HG02852 (cell line): ENCODE measurements at regions not wholly inside any gene's neighbourhood (a gene's known extent, or its start where the extent isn't known, plus 50 kb on each side); places are given as distances from the start of the nearest gene placed in this dataset.
"Not testable (repeated sequence)": the region's sequence is repeated elsewhere in the genome, so short reads cannot be mapped to it uniquely, and the experiment has no call there.

Experiments
- ATAC-seq: cut with Tn5 transposase; IDR thresholded peaks from one replicate; pipeline ENCODE4 v1.9.1; 2021; ENCODE audit warnings: mild to moderate bottlenecking, moderate library complexity; ENCODE audit not compliant: unreplicated experiment

DNA sequence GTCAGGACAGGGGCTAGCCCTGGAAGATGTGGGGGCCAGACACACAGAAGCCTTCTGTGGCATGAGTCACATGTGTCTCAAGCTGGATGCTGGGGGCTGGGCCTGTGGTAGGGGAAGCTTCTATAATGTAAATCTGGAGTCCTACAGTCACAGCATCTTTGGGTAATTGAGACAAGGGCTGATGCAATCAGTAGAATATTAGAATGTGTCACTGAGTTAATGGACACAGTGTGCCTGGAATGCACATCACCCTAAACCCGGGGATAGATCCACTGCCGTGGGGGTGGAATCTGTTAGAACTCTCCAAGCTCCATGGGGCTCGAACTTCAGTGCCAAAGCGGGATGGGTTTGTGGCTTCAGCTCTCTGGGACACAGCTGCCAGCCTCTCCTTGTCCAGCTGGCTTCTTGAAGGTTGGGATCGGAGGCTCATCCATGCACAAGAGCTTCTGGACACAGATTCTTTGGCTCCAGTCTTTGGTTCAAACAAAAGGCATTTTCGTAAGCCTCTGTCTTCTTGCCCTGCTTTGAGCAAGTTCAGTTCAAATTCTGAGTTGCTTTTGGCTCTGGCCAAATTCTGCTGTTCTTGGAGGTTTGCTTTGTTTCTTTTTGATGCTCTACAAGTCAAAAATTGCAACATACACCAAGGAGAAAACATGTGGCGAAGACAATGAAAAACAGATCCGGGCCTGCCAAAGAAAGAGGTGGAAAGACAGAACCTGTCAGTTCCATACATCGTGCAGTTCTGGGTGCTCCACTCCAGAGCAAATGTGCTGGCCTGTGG, 194.8 kb upstream of the ZNF32 start:
- ATAC-seq, result no peak

DNA sequence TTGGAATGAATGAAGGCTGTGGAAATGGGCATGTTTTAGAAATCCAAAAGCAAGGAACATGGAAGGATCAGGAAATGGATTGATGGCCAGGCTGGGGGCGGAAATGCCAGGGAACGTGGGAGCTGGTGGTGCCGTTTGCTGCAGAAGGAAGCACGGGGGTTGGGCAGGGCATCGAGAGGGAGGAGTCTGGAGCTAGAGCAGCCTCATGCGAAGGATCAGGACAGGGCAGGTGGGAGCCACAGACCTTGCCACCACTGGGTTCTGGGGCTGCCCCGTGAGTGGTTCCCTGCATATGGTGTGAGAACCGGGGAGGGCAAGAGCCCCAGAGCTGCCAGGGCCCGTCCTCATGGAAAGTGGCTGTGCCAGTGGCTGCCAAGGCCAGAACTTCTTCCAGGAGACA, 193.8 kb upstream of the ZNF32 start:
- ATAC-seq, result no peak

DNA sequence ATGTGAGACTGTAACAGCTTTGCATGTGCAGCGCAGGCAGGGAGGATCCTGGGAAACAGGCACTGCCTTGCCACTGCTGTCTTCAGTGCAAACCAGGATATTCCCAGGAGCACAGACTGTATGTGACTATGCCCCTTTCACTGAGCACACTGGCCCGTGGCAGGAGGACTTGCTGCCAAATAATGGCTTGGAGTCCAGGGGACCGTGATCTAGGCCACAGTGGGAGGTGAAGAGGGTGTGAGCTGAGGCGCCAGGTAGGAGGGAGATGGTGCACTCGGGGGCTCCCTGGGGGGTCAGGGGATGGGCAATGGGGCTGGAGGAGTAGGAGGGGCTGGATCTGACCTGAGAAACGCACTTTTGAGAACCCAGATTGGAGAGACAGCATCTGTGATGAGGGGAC, 193.4 kb upstream of the ZNF32 start:
- no peak for ATAC-seq

DNA sequence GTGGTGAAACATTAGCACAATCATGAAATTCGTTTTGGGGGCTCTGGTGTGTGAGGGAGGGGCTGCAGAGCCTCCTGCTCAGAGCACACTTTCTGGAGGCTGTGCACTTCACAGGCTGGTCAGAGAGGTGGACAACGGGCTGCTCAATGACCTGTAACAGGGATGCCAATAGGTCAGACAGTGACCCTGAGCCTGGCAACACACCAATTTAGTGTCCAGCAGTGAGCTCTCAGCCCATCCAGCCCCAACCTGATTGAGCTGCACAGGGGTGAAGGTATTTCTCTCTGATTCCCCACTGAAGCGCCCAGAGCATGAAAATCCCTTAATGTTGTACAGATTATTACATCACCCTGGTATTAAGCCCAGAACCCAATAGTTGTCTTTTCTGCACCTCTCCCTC, 191.3 kb upstream of the ZNF32 start:
- no peak for ATAC-seq

DNA sequence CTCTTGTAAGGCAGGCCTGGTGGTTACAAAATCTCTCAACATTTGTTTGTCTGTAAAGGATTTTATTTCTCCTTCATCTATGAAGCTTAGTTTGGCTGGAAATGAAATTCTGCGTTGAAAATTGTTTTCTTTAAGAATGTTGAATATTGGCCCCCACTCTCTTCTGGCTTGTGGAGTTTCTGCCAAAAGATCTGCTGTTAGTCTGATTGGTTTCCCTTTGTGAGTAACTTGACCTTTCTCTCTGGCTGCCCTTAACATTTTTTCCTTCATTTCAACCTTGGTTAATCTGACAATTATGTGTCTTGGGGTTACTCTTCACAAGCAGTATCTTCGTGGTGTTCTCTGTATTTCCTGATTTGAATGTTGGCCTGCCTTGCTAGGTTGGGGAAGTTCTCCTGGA, 186.1 kb upstream of the ZNF32 start:
- ATAC-seq, result not testable (repeated sequence)

DNA sequence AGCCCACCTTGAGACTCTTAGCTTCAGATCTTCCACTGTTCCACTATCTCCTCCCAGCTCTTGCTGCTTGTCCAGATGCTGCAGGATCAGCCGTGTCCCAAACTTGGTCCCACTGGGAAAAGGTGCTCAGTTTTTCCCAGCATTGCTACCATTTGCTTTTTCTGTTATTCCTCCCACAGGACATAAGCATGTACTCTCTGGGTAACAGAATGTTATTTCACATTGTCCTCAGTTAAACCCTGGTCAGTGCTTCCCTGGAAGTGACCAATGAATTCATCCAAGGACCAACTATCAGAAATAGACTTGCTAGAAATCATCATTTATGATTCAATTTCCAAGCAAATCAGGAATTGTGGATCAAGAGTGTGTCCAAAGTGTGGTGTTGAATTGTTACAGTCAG, 179.2 kb upstream of the ZNF32 start:
- ATAC-seq, result no peak

DNA sequence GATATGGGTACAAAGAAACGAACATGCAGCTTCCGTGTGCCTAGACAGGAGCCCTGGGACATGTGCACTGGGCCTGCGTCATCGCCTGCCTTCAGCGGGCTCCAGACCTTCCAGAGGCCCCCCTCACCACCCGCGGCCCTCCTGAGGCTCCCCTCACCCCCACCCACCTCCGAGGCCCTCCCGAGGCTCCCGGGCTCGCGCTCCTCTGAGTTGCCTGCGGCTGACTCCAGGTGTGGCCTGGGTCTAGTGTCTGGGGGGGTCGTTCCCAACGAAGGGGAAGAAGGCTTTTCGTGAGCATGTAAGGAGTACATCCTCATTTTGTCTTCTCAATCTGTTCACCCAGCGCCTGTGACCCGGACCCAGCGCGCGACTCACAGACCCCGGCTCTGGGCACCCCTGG, 177.3 kb upstream of the ZNF32 start:
- no peak for ATAC-seq

DNA sequence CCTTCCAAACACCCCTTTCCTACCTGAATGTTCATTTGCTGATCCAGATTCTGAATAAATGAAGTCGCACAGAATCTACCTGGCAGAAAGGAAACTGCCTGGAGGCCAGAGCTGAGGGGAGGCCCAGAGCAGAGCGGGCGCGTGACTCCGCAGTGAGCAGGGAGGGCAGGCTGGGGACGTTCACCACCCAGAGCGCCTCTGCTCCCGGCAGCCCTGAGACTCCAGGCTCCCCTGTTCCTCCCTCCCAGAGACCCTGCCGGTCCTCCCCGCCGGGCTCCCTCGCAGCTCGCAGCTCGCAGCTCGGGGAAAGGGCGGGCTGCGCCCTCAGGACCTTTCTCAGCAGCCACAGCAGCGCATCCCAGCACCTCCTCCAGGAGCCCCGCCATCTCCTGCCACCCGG, 176.7 kb upstream of the ZNF32 start:
- no peak for ATAC-seq

DNA sequence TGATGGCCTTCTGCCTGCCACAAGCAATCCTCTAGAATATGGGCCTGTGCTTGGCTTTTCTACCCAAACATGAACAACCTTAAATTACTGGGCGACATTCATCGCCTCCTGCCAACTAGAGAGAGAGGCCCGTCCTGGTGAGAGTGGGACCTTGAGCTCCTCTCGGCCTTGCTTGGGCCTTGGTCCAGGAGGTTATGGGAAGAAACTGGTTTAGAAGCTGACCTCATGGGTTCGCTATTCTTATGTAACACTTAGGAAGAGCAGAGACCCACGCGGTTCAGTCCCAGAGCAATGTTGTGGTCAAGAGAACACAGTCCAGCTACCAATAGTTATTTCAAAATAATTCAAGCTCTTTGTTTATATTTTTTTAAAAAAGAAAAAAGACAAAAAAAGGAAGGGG, 176.3 kb upstream of the ZNF32 start:
- no peak for ATAC-seq

DNA sequence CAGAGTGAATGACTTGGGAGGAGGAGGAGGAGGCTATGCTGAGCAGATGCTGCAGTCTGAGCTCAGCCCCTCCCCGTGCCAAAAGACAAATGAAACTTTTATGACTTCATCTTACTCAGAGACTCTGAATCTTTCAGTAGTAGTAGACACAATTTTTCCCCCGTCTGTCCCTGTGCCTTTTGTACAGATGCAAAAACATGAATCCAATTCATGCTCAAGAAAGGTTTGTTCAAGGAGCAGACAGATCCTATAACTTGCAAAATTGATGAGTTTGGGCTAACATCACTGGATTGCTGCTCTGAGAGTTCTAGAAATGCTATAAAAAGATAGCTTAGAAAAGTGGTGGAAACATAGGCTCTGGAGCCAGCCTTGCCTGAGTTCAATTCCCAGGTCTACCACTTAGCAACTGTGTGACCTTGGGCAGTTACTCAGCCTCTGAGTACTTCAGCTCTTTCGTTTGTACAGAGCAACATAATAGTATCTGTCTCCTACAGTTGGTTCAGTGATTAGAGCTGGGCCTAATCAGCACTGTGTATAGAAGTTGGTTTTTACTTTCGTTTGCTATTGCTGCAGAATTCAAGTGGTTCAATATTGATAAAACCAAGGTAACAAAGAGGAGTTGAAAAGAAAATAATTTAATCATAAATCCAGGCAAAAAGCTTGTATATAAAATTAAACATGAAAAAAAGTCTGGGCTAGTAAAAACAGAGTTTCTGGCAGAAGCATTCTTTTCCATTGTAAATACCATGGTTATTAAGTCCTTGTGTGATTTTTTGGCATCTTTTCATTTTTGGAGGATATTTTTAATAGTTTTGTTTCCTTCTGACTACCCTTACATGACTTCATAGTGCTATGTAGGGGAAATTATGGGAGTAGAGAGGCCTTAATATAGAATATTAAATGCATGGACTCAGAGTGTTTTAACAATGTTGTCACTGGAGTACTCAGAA, 174.2 kb upstream of the ZNF32 start:
- ATAC-seq, result no peak

DNA sequence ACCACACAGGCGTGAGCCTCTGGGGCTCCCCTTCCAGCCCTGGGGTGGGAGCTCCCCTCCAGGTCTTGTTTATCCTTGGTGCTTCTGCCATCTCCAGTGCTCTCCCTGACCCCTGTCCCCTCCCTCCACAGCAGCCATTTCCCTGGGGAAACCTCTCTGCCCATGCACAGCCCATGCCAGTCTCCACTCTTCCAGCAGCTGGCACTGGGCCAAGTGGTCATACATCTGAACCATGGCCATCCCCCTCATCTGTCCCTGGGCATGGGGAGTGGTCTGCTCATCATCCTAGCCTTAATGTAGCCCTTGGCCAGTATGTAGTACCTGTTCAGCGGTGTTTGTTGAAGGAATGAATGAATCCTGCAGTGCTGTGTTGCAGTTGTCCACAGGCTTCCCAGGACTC, 172.4 kb upstream of the ZNF32 start:
- ATAC-seq, result no peak

DNA sequence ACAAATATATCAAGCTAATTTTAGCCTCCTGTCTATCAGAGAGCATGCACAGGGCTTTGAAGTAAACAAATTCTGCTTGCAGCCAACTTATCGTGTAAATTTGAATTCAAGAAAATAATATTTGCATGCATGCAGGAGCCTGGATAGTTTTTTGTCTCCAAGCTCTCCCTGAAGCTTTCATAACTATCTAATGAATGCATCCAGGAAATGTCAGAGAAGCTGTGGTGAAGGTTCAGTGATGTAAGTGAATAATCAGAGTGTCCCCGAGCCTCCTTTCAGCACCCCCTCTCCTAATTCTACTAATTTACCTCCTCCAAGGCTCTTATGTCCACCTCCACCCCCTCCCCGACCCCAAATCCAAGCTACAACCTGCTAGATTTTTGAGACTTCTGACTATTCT, 172.0 kb upstream of the ZNF32 start:
- ATAC-seq, result no peak

DNA sequence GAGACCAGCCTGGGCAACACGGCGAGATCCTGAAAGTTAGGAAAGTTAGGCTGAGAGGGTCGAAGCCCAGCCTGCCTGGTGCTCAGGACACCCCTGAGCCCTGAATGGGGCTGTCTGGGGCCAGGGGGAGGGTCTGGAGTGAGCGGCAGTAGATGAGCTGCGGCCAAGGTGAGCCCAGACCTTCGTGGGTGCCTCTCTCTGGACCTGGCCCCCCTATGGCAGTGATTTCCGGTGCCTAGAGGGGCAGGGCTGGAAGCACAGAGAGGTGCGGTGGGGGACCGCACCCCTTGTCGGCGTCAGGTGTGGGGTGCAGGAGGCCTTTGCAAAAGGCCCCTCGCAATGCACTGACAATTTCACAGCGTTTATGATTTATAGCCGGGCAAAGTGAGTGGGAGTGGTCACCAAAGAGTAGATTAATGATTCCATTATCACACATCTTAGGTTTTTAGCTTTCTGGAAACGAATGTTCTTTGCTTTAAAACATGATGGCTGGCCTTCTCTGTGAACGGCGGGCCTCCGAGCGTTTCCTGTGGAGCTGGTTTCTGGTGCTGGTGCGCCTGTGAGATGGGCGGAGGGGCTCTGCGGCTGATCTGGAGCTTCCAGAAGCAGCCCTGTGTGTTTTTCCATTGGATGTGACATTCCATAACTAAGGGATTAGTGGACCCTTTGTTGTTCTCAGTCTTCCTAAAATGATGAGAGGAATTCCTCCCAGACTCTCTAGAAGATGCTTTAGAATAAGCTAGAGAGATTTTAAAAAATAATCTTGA, 171.0 kb upstream of the ZNF32 start:
- ATAC-seq, result no peak

DNA sequence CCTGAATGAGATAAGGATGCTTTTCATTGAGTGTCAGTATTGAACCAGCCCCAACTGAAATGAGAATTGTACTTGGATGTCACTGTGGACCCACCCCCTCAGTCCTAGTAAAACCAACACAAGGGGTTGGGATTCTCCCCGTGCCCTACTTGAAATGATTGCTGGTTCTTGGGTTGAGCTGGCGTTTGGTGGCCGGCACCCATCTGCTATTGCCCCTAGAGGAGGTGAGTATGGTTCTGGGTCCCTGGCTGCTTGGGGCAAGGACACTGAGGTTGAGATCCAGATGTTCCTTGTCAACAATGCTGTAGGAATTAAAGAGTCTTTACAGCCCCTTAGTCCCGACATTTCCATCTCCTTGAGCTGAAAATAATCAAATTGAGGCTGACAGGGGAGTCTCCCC, 170.0 kb upstream of the ZNF32 start:
- ATAC-seq, result no peak

DNA sequence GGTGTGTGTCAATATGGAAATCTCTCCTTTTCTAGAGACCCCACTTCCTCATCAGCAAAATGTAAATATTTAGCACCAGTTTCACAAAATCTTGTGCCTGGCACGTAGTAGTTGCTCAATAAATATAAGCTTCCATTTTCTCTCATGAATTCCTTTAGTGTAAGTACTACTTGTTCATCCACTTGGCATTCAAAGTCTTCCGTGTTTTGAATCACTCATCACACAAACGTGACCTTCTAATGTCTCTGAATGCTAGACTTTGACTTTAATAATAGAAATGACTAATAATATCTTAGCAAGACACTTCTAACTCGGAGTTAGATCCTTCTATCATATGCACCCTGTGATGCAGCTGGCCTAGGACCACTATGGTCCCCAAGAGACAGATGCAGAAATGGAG, 168.7 kb upstream of the ZNF32 start:
- no peak for ATAC-seq

DNA sequence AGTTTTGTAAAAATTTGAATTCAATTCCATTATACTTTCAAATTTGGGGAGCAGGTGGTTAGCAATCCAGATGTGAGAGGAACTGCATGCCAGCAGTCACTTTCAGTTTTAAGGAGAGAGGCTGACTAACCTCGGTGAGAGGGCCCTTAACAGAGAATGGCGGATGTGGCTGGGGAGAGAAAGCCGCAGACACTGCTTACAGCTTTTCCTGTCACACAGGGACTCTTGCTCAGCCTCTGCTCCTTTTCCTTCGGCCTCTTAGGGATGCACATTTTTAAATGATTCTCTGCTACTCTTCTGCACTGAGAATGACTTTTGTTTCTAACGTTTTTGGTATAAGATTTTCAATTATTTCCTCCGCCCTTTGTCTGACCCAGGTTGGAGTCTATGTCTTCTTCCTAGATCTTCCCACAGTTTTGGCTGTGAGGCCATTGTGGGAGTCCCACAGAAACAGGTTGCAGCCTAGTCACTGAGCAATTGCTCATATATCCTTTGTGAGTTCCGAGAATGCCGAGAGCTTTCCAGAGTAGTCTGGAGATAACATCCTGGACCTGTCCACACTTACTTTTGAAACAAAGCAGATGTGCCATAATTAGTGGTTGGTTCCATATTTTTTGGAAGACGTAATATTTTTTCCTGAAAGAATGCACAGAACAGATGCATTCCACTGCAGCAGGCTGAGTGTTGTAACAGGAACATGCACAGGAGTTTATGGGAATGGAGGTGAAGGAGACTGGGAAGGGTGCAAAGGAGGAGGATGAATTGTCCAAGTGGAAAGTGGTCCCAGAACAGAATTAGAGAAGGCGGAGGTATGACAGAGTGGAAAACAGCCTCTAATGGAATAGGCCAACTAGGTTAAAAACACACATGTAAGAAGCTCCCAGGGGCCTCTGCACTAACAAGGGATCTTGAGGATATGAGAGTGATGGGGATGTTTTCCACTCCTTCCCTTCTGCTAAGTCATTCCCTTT, 168.0 kb upstream of the ZNF32 start:
- ATAC-seq, result peak; percentile 99

DNA sequence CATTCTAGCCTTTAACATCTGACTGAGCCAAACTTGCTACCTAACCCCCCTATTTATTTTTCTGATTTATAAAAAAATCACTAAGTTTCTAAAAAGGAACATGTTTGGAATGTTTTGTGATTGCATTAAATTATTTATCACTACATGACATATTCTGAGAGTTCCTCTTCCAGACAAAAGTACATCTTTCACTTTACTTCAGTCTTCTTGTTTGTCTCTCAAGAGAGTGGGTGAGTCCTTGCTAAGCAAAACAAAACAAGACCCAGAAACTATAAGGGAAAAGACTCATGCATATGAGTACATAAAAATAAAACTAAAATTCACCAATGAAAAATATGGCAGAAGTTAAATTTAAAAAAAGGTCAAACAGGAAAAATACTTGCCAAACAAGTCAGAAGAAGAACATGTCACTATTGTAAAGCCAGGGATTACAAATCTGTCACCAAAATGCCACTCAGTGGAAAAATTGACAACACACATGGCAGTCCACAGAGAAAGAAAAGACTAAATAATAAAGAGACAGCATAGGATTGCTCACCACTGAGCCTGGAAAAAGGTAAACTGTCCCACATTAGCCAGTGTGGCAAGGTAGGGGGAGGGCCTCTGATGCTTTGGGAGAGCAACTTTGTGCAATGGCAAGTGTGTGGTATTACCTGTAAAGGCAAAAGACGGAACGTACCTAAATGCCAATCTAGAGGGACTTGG, 166.7 kb upstream of the ZNF32 start:
- no peak for ATAC-seq

DNA sequence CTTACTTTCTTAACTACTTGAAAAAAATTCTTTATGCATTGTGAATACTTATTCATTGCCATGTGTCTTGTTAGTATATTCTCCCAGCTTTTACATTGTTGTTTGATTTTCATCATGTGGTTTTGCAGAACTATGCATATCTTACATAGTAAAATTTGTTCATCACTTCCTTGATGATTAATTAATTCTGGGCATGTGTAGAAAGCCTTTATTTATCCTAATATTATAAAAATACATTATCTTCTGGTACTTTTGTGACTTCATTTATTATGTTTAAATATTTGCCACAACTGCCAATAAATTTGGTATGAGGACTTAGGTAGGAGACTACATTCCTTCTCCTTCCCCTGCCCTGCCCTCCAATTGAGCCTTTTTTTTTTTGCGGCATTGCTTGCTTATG, 166.0 kb upstream of the ZNF32 start:
- no peak for ATAC-seq

DNA sequence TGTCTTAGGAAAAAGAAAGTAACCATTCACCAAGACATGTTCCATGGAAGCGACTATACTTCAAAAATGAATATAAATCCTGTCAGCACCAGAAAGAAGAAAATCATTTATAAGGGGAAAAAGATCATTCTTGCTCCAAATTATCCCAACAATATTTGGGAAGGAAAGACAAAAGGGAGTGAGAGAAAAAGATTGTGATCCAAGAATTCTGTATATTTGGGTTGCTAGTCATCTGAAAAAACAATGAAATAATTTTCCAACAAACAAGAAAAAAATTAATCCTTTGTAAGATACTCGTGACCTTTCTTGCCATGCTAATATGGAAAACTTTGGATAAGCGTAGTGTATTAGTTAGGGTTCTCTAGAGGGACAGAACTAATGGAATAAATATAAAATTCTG, 163.2 kb upstream of the ZNF32 start:
- ATAC-seq, result no peak
